Trophoblast cell (in vitro differentiated cells and primary cell): ENCODE measurements at regions not wholly inside any gene's neighbourhood (a gene's known extent, or its start where the extent isn't known, plus 50 kb on each side); places are given as distances from the start of the nearest gene placed in this dataset.
"Not testable (repeated sequence)": the region's sequence is repeated elsewhere in the genome, so short reads cannot be mapped to it uniquely, and the experiment has no call there.

Source experiments
- DNase-seq, 2 donors: peaks; one replicate each; pipeline ENCODE4 v3.0.0-alpha.2; 2016
- H2AFZ ChIP-seq: 2 replicates; pipeline ENCODE4 v1.6.1; 2013; ENCODE audit warnings: low read length, moderate library complexity, mild to moderate bottlenecking; ENCODE audit not compliant: insufficient read depth, poor library complexity
- H2AK5ac ChIP-seq: 2 replicates; pipeline ENCODE4 v1.6.1; 2013; ENCODE audit warnings: mild to moderate bottlenecking, low read length
- H2BK120ac ChIP-seq: 2 replicates; pipeline ENCODE4 v1.6.1; 2013; ENCODE audit warnings: low read length, mild to moderate bottlenecking, moderate library complexity; ENCODE audit not compliant: insufficient read depth, poor library complexity
- H2BK12ac ChIP-seq: 2 replicates; pipeline ENCODE4 v1.6.1; 2013; ENCODE audit warnings: mild to moderate bottlenecking, low read length, moderate library complexity
- H2BK5ac ChIP-seq: 2 replicates; pipeline ENCODE4 v1.6.1; 2013; ENCODE audit warnings: low read length, low read depth, moderate library complexity, mild to moderate bottlenecking; ENCODE audit not compliant: poor library complexity
- H3K14ac ChIP-seq: 2 replicates; pipeline ENCODE4 v1.6.1; 2013; ENCODE audit warnings: mild to moderate bottlenecking, low read length
- H3K18ac ChIP-seq: 2 replicates; pipeline ENCODE4 v1.6.1; 2013; ENCODE audit warnings: mild to moderate bottlenecking, low read length
- H3K23ac ChIP-seq: 2 replicates; pipeline ENCODE4 v1.6.1; 2013; ENCODE audit warnings: low read length
- H3K27ac ChIP-seq: 2 replicates; pipeline ENCODE4 v1.5.1; 2013; ENCODE audit warnings: low read depth, mild to moderate bottlenecking, inconsistent platforms, low read length, moderate library complexity
- H3K27me3 ChIP-seq: 2 replicates; pipeline ENCODE4 v1.6.1; 2013; ENCODE audit warnings: inconsistent platforms, mild to moderate bottlenecking, low read length, moderate library complexity; ENCODE audit not compliant: insufficient read depth
- H3K36me3 ChIP-seq, 2 experiments: 1 replicate in 1 of 2; 2 replicates in 1 of 2; pipeline ENCODE4 v1.6.1; 2013; ENCODE audit warnings: low read length in 2 of 2, mild to moderate bottlenecking in 2 of 2, moderate library complexity in 1 of 2; ENCODE audit not compliant: insufficient read depth in 2 of 2, control insufficient read depth in 1 of 2
- H3K4ac ChIP-seq: 2 replicates; pipeline ENCODE4 v1.6.1; 2013; ENCODE audit warnings: low read depth, mild to moderate bottlenecking, low read length, moderate library complexity
- H3K4me1 ChIP-seq, 2 experiments: 1 replicate in 1 of 2; 2 replicates in 1 of 2; pipeline ENCODE4 v1.6.1; 2013; ENCODE audit warnings: low read length in 2 of 2, mild to moderate bottlenecking in 2 of 2, moderate library complexity in 1 of 2; ENCODE audit not compliant: insufficient read depth in 2 of 2, control insufficient read depth in 1 of 2
- H3K4me2 ChIP-seq: 2 replicates; pipeline ENCODE4 v1.6.1; 2013; ENCODE audit warnings: inconsistent platforms, mild to moderate bottlenecking, low read length, moderate library complexity
- H3K4me3 ChIP-seq: 2 replicates; pipeline ENCODE4 v1.5.1; 2013; ENCODE audit warnings: mild to moderate bottlenecking, low read depth, low read length, inconsistent platforms
- H3K79me1 ChIP-seq: one replicate; pipeline ENCODE4 v1.6.1; 2013; ENCODE audit warnings: low read length
- H3K79me2 ChIP-seq: 2 replicates; pipeline ENCODE4 v1.6.1; 2013; ENCODE audit warnings: low read length, mild to moderate bottlenecking; ENCODE audit not compliant: control insufficient read depth, insufficient read depth, poor library complexity
- H3K9ac ChIP-seq: 2 replicates; pipeline ENCODE4 v1.6.1; 2013; ENCODE audit warnings: mild to moderate bottlenecking, low read length
- H3K9me3 ChIP-seq: 2 replicates; pipeline ENCODE4 v1.6.1; 2013; ENCODE audit warnings: low read depth, mild to moderate bottlenecking, control low read depth, inconsistent platforms, low read length; ENCODE audit not compliant: insufficient read depth
- H4K12ac ChIP-seq: 2 replicates; pipeline ENCODE4 v1.6.1; 2013; ENCODE audit warnings: low read depth, mild to moderate bottlenecking, low read length, moderate library complexity
- H4K8ac ChIP-seq: 2 replicates; pipeline ENCODE4 v1.6.1; 2013; ENCODE audit warnings: low read depth, mild to moderate bottlenecking, low read length, moderate library complexity
- H4K91ac ChIP-seq: one replicate; pipeline ENCODE4 v1.6.1; 2013; ENCODE audit warnings: low read depth, mild to moderate bottlenecking, low read length, moderate library complexity
- WGBS: extraction: QIAGEN DNeasy Blood & Tissue Kit; methylation state at CpG from one replicate; pipeline ENCODE4 v1.1.7; 2013; ENCODE audit warnings: missing lambda C conversion rate; ENCODE audit not compliant: insufficient read length, insufficient coverage; ENCODE audit errors: extremely low coverage; 5-methylcytosine and 5-hydroxymethylcytosine counted together

DNA sequence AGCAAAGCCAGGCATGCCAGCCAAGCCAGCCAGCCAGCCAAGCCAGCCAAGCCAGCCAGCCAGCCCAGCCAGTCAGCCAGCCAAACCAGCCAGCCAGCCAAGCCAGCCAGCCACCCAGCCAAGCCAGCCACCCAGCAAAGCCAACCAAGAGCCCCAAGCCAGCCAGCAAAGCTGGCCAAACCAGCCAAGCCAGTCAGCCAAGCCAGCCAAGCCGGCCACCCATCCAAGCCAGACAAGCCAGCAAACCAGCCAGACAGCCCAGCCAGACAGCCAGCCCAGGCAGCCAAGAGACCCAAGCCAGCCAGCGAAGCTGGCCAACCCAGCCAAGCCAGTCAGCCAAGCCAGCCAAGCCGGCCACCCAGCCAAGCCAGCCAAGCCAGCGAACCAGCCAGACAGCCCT is 338.3 kb upstream of the PLGLB2 start:
- not testable (repeated sequence) for H2BK12ac ChIP-seq, H3K4me1 ChIP-seq, H3K9ac ChIP-seq, H2AK5ac ChIP-seq, H3K79me2 ChIP-seq, H2AFZ ChIP-seq, H3K4ac ChIP-seq, H3K27me3 ChIP-seq, H3K14ac ChIP-seq, H3K27ac ChIP-seq, H4K12ac ChIP-seq, H2BK5ac ChIP-seq, H3K23ac ChIP-seq, H3K4me3 ChIP-seq, H3K4me2 ChIP-seq, DNase-seq, H3K18ac ChIP-seq, H4K91ac ChIP-seq, H4K8ac ChIP-seq, H2BK120ac ChIP-seq, H3K79me1 ChIP-seq, H3K9me3 ChIP-seq, H3K36me3 ChIP-seq
- no CpG with 5 or more reads among the region's 4 CpGs for WGBS

DNA sequence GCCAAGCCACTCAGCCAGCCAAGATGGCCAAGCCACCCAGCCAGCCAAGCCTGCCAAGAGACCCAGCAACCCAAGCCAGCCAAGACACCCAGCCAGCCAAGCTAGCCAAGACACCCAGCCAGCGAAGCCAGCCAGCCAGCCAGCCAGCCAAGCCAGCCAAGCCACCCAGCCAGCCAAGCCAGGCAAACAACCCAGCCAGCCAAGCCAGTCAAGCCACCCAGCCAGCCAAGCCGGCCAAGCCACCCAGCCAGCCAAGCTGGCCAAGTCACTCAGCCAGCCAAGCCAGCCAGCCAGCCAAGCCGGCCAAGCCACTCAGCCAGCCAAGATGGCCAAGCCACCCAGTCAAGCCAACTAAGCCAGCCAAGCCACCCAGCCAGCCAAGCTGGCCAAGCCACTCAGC is 337.5 kb upstream of the PLGLB2 start:
- not testable (repeated sequence) for H2BK5ac ChIP-seq, H3K4me2 ChIP-seq, H4K91ac ChIP-seq, H3K23ac ChIP-seq, H4K8ac ChIP-seq, H3K9me3 ChIP-seq, H3K9ac ChIP-seq, H2BK120ac ChIP-seq, H3K27me3 ChIP-seq, DNase-seq, H3K36me3 ChIP-seq, H3K79me1 ChIP-seq, H2AK5ac ChIP-seq, H3K4ac ChIP-seq, H4K12ac ChIP-seq, H3K79me2 ChIP-seq, H3K14ac ChIP-seq, H2AFZ ChIP-seq, H2BK12ac ChIP-seq, H3K4me1 ChIP-seq, H3K18ac ChIP-seq, H3K27ac ChIP-seq, H3K4me3 ChIP-seq
- no CpG with 5 or more reads among the region's 3 CpGs for WGBS

DNA sequence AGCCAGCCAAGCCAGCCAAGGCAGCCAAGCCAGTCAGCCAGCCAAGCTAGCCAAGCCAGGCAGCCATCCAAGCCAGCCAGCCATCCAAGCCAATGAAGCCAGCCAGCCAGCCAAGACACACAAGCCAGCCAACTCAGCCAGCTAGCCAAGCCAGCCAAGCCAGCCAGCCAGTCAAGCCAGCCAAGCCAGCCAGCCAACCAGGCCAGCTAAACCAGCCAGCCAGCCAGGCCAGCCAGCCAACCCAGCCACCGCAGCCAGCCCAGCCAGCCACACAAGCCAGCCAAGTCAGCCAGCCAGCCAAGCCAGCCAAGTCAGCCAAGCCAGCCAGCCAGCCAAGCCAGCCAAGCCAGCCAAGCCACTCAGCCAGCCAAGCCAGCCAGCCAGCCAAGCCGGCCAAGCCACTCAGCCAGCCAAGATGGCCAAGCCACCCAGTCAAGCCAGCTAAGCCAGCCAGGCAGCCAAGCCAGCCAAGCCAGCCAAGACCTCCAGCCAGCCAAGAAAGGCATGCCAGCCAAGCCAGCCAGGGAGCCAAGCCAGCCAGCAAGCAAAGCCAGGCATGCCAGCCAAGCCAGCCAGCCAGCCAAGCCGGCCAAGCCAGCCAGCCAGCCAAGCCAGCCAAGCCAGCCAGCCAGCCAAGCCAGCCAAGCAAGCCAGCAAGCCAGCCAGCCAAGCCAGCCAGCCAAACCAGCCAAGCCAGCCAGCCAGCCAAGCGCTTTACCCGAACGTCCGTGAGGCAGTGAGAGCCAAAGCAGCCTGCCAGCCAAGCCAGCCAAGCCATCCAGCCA is 335.7 kb upstream of the PLGLB2 start:
- not testable (repeated sequence) for H3K36me3 ChIP-seq, H2AK5ac ChIP-seq

DNA sequence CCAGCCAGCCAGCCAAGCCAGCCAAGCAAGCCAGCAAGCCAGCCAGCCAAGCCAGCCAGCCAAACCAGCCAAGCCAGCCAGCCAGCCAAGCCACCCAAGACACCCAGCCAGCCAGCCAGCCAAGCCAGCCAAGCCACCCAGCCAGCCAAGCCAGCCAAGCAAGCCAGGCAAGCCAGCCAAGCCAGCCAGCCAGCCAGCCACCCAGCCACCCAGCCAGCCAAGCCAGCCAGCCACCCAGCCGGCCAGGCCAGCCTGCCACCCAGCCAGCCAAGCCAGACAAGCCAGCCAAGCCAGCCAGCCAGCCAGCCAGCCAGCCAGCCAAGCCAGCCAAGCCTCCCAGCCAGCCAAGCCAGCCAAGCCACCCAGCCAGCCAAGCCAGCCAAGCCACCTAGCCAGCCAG is 333.6 kb upstream of the PLGLB2 start:
- H3K79me1 ChIP-seq, H3K14ac ChIP-seq, H4K91ac ChIP-seq, H3K27ac ChIP-seq, H3K4me2 ChIP-seq, H3K9me3 ChIP-seq, H3K18ac ChIP-seq, H3K79me2 ChIP-seq, H3K23ac ChIP-seq, H2AK5ac ChIP-seq, H3K4me3 ChIP-seq, H2AFZ ChIP-seq, H2BK120ac ChIP-seq, H3K27me3 ChIP-seq, H2BK5ac ChIP-seq, H3K4me1 ChIP-seq, H3K36me3 ChIP-seq, H3K4ac ChIP-seq, H2BK12ac ChIP-seq, H3K9ac ChIP-seq, DNase-seq, H4K12ac ChIP-seq, H4K8ac ChIP-seq: not testable (repeated sequence)
- WGBS = no CpG with 5 or more reads among the region's 1 CpG

More for the DNA sequence above, 335.7 kb upstream of the PLGLB2 start:
- H3K79me2 ChIP-seq, H3K4me1 ChIP-seq, H4K8ac ChIP-seq, H2AFZ ChIP-seq, H3K79me1 ChIP-seq, H3K14ac ChIP-seq, H3K9me3 ChIP-seq, H3K27me3 ChIP-seq, H3K23ac ChIP-seq, H3K4me2 ChIP-seq, H2BK5ac ChIP-seq, H4K91ac ChIP-seq, H3K18ac ChIP-seq, H3K27ac ChIP-seq, H2BK12ac ChIP-seq, H3K9ac ChIP-seq, H3K4me3 ChIP-seq, H2BK120ac ChIP-seq, H3K4ac ChIP-seq, DNase-seq, H4K12ac ChIP-seq: not testable (repeated sequence)
- WGBS = no CpG with 5 or more reads among the region's 7 CpGs
